ENCODE measurements at regions not wholly inside any gene's neighbourhood (a gene's known extent, or its start where the extent isn't known, plus 50 kb on each side); places are given as distances from the start of the nearest gene placed in this dataset.
"Not testable (repeated sequence)": the region's sequence is repeated elsewhere in the genome, so short reads cannot be mapped to it uniquely, and the experiment has no call there.

- no peak for DNase-seq
These were observed 534.3 kb downstream of the KCNA4 start for GRCh38 chr11:29482510-29482909.

GRCh38 chr11:29481738-29482137, 535.1 kb downstream of the KCNA4 start:
- DNase-seq: no peak

- DNase-seq: no peak
These were observed 535.8 kb downstream of the KCNA4 start for GRCh38 chr11:29480981-29481380.

GRCh38 chr11:29458252-29458651, 558.6 kb downstream of the KCNA4 start:
- DNase-seq: no peak

- DNase-seq: no peak
These were observed 564.7 kb downstream of the KCNA4 start for GRCh38 chr11:29452146-29452545.

GRCh38 chr11:29449281-29450074, 567.4 kb downstream of the KCNA4 start:
- DNase-seq: no peak

GRCh38 chr11:29448246-29448877, 568.5 kb downstream of the KCNA4 start:
- no peak for DNase-seq

GRCh38 chr11:29447821-29448220, 569.0 kb downstream of the KCNA4 start:
- DNase-seq: no peak

- no peak for DNase-seq
These were observed 570.7 kb downstream of the KCNA4 start for GRCh38 chr11:29446132-29446531.

- not testable (repeated sequence) for DNase-seq
These were observed 571.6 kb downstream of the KCNA4 start for GRCh38 chr11:29445191-29445590.

GRCh38 chr11:29438815-29439214, 578.0 kb downstream of the KCNA4 start:
- no peak for DNase-seq

- DNase-seq: no peak
These were observed 581.4 kb downstream of the KCNA4 start for GRCh38 chr11:29435421-29435820.

- DNase-seq: no peak
These were observed 584.0 kb downstream of the KCNA4 start for GRCh38 chr11:29432719-29433325.

GRCh38 chr11:29405305-29405704, 611.5 kb downstream of the KCNA4 start:
- DNase-seq: no peak

- DNase-seq: no peak
These were observed 621.2 kb downstream of the KCNA4 start for GRCh38 chr11:29395555-29396072.

- no peak for DNase-seq
These were observed 627.0 kb downstream of the KCNA4 start for GRCh38 chr11:29389793-29390192.

- DNase-seq: no peak
These were observed 643.1 kb downstream of the KCNA4 start for GRCh38 chr11:29373725-29374124.

- DNase-seq: no peak
These were observed 648.7 kb downstream of the KCNA4 start for GRCh38 chr11:29368126-29368525.

GRCh38 chr11:29364006-29364405, 652.8 kb downstream of the KCNA4 start:
- DNase-seq: no peak

GRCh38 chr11:29361369-29361768, 655.5 kb downstream of the KCNA4 start:
- DNase-seq: no peak

GRCh38 chr11:29353833-29354232, 663.0 kb downstream of the KCNA4 start:
- DNase-seq: no peak

GRCh38 chr11:29352273-29352795, 664.5 kb downstream of the KCNA4 start:
- no peak for DNase-seq

GRCh38 chr11:29351301-29351873, 665.4 kb downstream of the KCNA4 start:
- DNase-seq: no peak
